WTC11 (cell line): ENCODE measurements at regions not wholly inside any gene's neighbourhood (a gene's known extent, or its start where the extent isn't known, plus 50 kb on each side); places are given as distances from the start of the nearest gene placed in this dataset.

ENCODE experiments used
- ATAC-seq: fragments of 200-7000 bp; cut with Tn5 transposase; 2 replicates; pipeline ENCODE4 v1.10.0; 2021; ENCODE audit warnings: mild to moderate bottlenecking, moderate library complexity
- CTCF ChIA-PET: fragments of 300-600 bp; sonication (Branson Sonifier 250); formaldehyde crosslinking; loops from one replicate; lab custom pipeline; 2021; ENCODE audit warnings: antibody characterized with exemption; lab: Charles Lee
- POLR2A ChIA-PET: fragments of 350-600 bp; sonication (Branson Sonifier 250); formaldehyde crosslinking; loops from one replicate; lab custom pipeline; 2021; ENCODE audit warnings: antibody characterized with exemption; lab: Charles Lee
- DNase-seq: peaks from one replicate; pipeline ENCODE4 v3.0.0; 2021; ENCODE audit warnings: low spot score
- H3K27ac Mint-ChIP-seq: 2 replicates; pipeline ENCODE4 v1.8.0; 2021; ENCODE audit warnings: mixed read lengths
- H3K27me3 Mint-ChIP-seq: 2 replicates; pipeline ENCODE4 v1.8.0; 2021; ENCODE audit warnings: low read depth, mild to moderate bottlenecking, moderate library complexity, mixed read lengths
- H3K36me3 Mint-ChIP-seq: 2 replicates; pipeline ENCODE4 v1.8.0; 2021; ENCODE audit warnings: mixed read lengths
- H3K4me1 Mint-ChIP-seq: 2 replicates; pipeline ENCODE4 v1.8.0; 2022; ENCODE audit warnings: mixed read lengths
- H3K4me3 Mint-ChIP-seq: 2 replicates; pipeline ENCODE4 v1.8.0; 2021; ENCODE audit warnings: mild to moderate bottlenecking, moderate library complexity, mixed read lengths
- H3K9me3 Mint-ChIP-seq: 2 replicates; pipeline ENCODE4 v1.8.0; 2021; ENCODE audit warnings: mixed read lengths
- ARID4B ChIP-seq: sonication (generic); formaldehyde crosslinking; IDR thresholded peaks from 2 replicates; pipeline ENCODE4 v1.8.0; 2023; ENCODE audit warnings: missing genetic modification reagents, mild to moderate bottlenecking, borderline replicate concordance
- ATF3 ChIP-seq: sonication (generic); formaldehyde crosslinking; conservative IDR thresholded peaks from 2 replicates; pipeline ENCODE4 v1.8.1; 2022; ENCODE audit warnings: mild to moderate bottlenecking, missing genetic modification reagents
- E2F5 ChIP-seq: sonication (generic); formaldehyde crosslinking; IDR thresholded peaks from 2 replicates; pipeline ENCODE4 v1.8.1; 2022; ENCODE audit warnings: mild to moderate bottlenecking, moderate library complexity, missing genetic modification reagents
- ERG ChIP-seq: fragments of 250-450 bp; sonication (Bioruptor Pico); IDR thresholded peaks from 2 replicates; pipeline ENCODE4 v1.8.0; 2021; ENCODE audit warnings: mild to moderate bottlenecking
- FOXK1 ChIP-seq: sonication (generic); formaldehyde crosslinking; IDR thresholded peaks from 2 replicates; pipeline ENCODE4 v1.8.0; 2022; ENCODE audit warnings: mild to moderate bottlenecking, moderate library complexity, missing genetic modification reagents
- JAZF1 ChIP-seq: fragments of 250-450 bp; sonication (Bioruptor Pico); IDR thresholded peaks from 2 replicates; pipeline ENCODE4 v1.9.0; 2021; ENCODE audit warnings: moderate library complexity, mild to moderate bottlenecking, inconsistent platforms
- JUN ChIP-seq: sonication (generic); formaldehyde crosslinking; IDR thresholded peaks from 2 replicates; pipeline ENCODE4 v1.8.0; 2023; ENCODE audit warnings: mild to moderate bottlenecking, missing genetic modification reagents
- KAT7 ChIP-seq: sonication (generic); formaldehyde crosslinking; IDR thresholded peaks from 2 replicates; pipeline ENCODE4 v1.8.1; 2023; ENCODE audit warnings: missing genetic modification reagents, mild to moderate bottlenecking, borderline replicate concordance
- PRRX2 ChIP-seq: fragments of 250-450 bp; sonication (Bioruptor Pico); IDR thresholded peaks from 2 replicates; pipeline ENCODE4 v1.8.0; 2021; ENCODE audit warnings: mild to moderate bottlenecking
- RELA ChIP-seq: sonication (generic); formaldehyde crosslinking; IDR thresholded peaks from 2 replicates; pipeline ENCODE4 v1.8.1; 2022; ENCODE audit warnings: missing genetic modification reagents, mild to moderate bottlenecking, borderline replicate concordance
- TEAD4 ChIP-seq: sonication (generic); formaldehyde crosslinking; IDR thresholded peaks from 2 replicates; pipeline ENCODE4 v1.8.0; 2022; ENCODE audit warnings: mild to moderate bottlenecking, missing genetic modification reagents
- ZBTB21 ChIP-seq: sonication (generic); formaldehyde crosslinking; IDR thresholded peaks from 2 replicates; pipeline ENCODE4 v1.8.1; 2023; ENCODE audit warnings: mild to moderate bottlenecking, missing genetic modification reagents, borderline replicate concordance
- ZNF281 ChIP-seq: sonication (generic); formaldehyde crosslinking; IDR thresholded peaks from 2 replicates; pipeline ENCODE4 v1.8.0; 2023; ENCODE audit warnings: mild to moderate bottlenecking, missing genetic modification reagents
- ZNF317 ChIP-seq: sonication (generic); formaldehyde crosslinking; IDR thresholded peaks from 2 replicates; pipeline ENCODE4 v1.8.1; 2023; ENCODE audit warnings: low read depth, mild to moderate bottlenecking, moderate library complexity, missing genetic modification reagents, borderline replicate concordance
- ZNF425 ChIP-seq: fragments of 250-450 bp; sonication (Bioruptor Pico); conservative IDR thresholded peaks from 2 replicates; pipeline ENCODE4 v1.9.0; 2021; ENCODE audit warnings: mild to moderate bottlenecking
- ZNF512 ChIP-seq: sonication (generic); formaldehyde crosslinking; IDR thresholded peaks from 2 replicates; pipeline ENCODE4 v1.8.1; 2022; ENCODE audit warnings: missing genetic modification reagents, borderline replicate concordance

GRCh38 chrX:39846460-39846859 is 251.3 kb downstream of the BCOR start:
- ATAC-seq (no peak), DNase-seq (no peak)
- H3K4me1 Mint-ChIP-seq = peaks cover 49% of the 10 kb centered on the region
- H3K9me3 Mint-ChIP-seq = peaks cover 4% of the 10 kb centered on the region
- H3K27me3 Mint-ChIP-seq = no peaks in the 10 kb centered on the region; the same call in 1 of the 2 replicates
- CTCF ChIA-PET = no interaction called here
- POLR2A ChIA-PET = no interaction called here
- no peaks in the 10 kb centered on the region for H3K36me3 Mint-ChIP-seq
- H3K27ac Mint-ChIP-seq = no peak overlapping the region
- TF ChIP-seq JAZF1 (CRISPR knock-in tag) = no peak
- no peak for TF ChIP-seq ZNF317 (CRISPR knock-in tag)
- no peak for TF ChIP-seq ATF3
- no peak for TF ChIP-seq RELA (CRISPR knock-in tag)
- TF ChIP-seq FOXK1 (CRISPR knock-in tag) = no peak
- no peak overlapping the region for H3K4me3 Mint-ChIP-seq

- TF ChIP-seq ERG (CRISPR knock-in tag) = no peak
- no peak for TF ChIP-seq ZBTB21 (CRISPR knock-in tag)
- no peak for TF ChIP-seq ZNF317 (CRISPR knock-in tag)
- TF ChIP-seq TEAD4 (CRISPR knock-in tag) = no peak
- TF ChIP-seq ATF3 = no peak
- no peak for TF ChIP-seq ARID4B (CRISPR knock-in tag)
- no peak for TF ChIP-seq JUN
- no peak for TF ChIP-seq ZNF512 (CRISPR knock-in tag)
These were observed 249.5 kb downstream of the BCOR start for GRCh38 chrX:39848243-39848642.

GRCh38 chrX:39848900-39849299 is 248.9 kb downstream of the BCOR start:
- CTCF ChIA-PET = no interaction called here
- H3K4me3 Mint-ChIP-seq = no peak overlapping the region
- no peak for TF ChIP-seq ZNF281
- TF ChIP-seq PRRX2 (CRISPR knock-in tag) = no peak
- no peak for TF ChIP-seq KAT7 (CRISPR knock-in tag)
- no peak for TF ChIP-seq E2F5 (CRISPR knock-in tag)
- TF ChIP-seq ZNF425 (CRISPR knock-in tag) = no peak
- no peak for TF ChIP-seq ZNF317 (CRISPR knock-in tag)

More at GRCh38 chrX:39848243-39848642, 249.5 kb downstream of the BCOR start:
- Mint-ChIP-seq H3K27me3 (peaks cover 3% of the 10 kb centered on the region), H3K4me3 (no peak overlapping the region), H3K9me3 (peaks cover 4% of the 10 kb centered on the region), H3K27ac (no peak overlapping the region), H3K4me1 (peaks cover 57% of the 10 kb centered on the region), H3K36me3 (no peaks in the 10 kb centered on the region)
- ATAC-seq (no peak), DNase-seq (no peak)
- POLR2A ChIA-PET = no interaction called here
- CTCF ChIA-PET = no interaction called here

More at GRCh38 chrX:39848900-39849299, 248.9 kb downstream of the BCOR start:
- Mint-ChIP-seq H3K9me3 (peaks cover 4% of the 10 kb centered on the region), H3K4me1 (peaks cover 56% of the 10 kb centered on the region), H3K27ac (no peak overlapping the region), H3K36me3 (no peaks in the 10 kb centered on the region), H3K27me3 (peaks cover 3% of the 10 kb centered on the region)
- POLR2A ChIA-PET = no interaction called here
- DNase-seq (no peak), ATAC-seq (no peak)
